Vagina (tissue), 2 donors: ENCODE measurements at regions not wholly inside any gene's neighbourhood (a gene's known extent, or its start where the extent isn't known, plus 50 kb on each side); places are given as distances from the start of the nearest gene placed in this dataset.

ENCODE experiments used
- CTCF ChIP-seq, 3 experiments: fragments of 450-650 bp in 2 of 3; fragments of 200-600 bp in 1 of 3; sonication (generic) in 1 of 3; IDR thresholded peaks; one replicate each; pipeline ENCODE4 v1.5.1; 2017 to 2019; ENCODE audit warnings: antibody characterized with exemption in 3 of 3, mild to moderate bottlenecking in 2 of 3, moderate library complexity in 2 of 3
- POLR2AphosphoS5 ChIP-seq, 2 donors: sonication (generic); formaldehyde crosslinking; IDR thresholded peaks; one replicate each; pipeline ENCODE4 v1.9.0; 2017; ENCODE audit warnings: antibody characterized with exemption in 2 of 2, mild to moderate bottlenecking in 2 of 2, low read depth in 1 of 2; ENCODE audit not compliant: insufficient read depth in 1 of 2

GRCh38 chr16:79777679-79778078 lies 177.1 kb upstream of the MAF start:
- TF ChIP-seq POLR2AphosphoS5 (IDR thresholded peaks at IDR 0.05; ENCODE audit: insufficient read depth in 1 of 2, low read depth in 1 of 2) (no peak), CTCF (IDR thresholded peaks at IDR 0.05) (no peak)
